Subcutaneous abdominal adipose tissue (tissue), 5 donors: ENCODE measurements at regions not wholly inside any gene's neighbourhood (a gene's known extent, or its start where the extent isn't known, plus 50 kb on each side); places are given as distances from the start of the nearest gene placed in this dataset.
"Not testable (repeated sequence)": the region's sequence is repeated elsewhere in the genome, so short reads cannot be mapped to it uniquely, and the experiment has no call there.

Experiments used
- H3K27ac ChIP-seq: one replicate; pipeline ENCODE4 v1.7.0; 2013; ENCODE audit warnings: low read depth, mild to moderate bottlenecking, inconsistent platforms, low read length, moderate library complexity
- H3K27me3 ChIP-seq, 5 donors: one replicate each; pipeline ENCODE4 v1.7.0; 2013; ENCODE audit warnings: low read length in 5 of 5, inconsistent platforms in 1 of 5; ENCODE audit not compliant: control insufficient read depth in 5 of 5, insufficient read depth in 4 of 5
- H3K36me3 ChIP-seq, 5 donors: one replicate each; pipeline ENCODE4 v1.7.0; 2013; ENCODE audit warnings: low read length in 5 of 5; ENCODE audit not compliant: control insufficient read depth in 5 of 5, insufficient read depth in 5 of 5
- H3K4me1 ChIP-seq, 5 donors: one replicate each; pipeline ENCODE4 v1.7.0; 2013; ENCODE audit warnings: low read length in 5 of 5, mild to moderate bottlenecking in 3 of 5, moderate library complexity in 1 of 5; ENCODE audit not compliant: control insufficient read depth in 5 of 5, insufficient read depth in 5 of 5
- H3K4me3 ChIP-seq, 5 donors: one replicate each; pipeline ENCODE4 v1.7.0; 2013; ENCODE audit warnings: low read length in 5 of 5, low read depth in 1 of 5
- H3K9ac ChIP-seq, 5 donors: one replicate each; pipeline ENCODE4 v1.7.0; 2013; ENCODE audit warnings: low read length in 5 of 5, mild to moderate bottlenecking in 4 of 5, moderate library complexity in 3 of 5
- H3K9me3 ChIP-seq, 5 donors: one replicate each; pipeline ENCODE4 v1.7.0; 2013; ENCODE audit warnings: low read length in 5 of 5; ENCODE audit not compliant: control insufficient read depth in 5 of 5
- donor health status: healthy.
- donor health status: healthy.
- donor health status: healthy.
- donor health status: healthy.
- donor health status: healthy.

DNA sequence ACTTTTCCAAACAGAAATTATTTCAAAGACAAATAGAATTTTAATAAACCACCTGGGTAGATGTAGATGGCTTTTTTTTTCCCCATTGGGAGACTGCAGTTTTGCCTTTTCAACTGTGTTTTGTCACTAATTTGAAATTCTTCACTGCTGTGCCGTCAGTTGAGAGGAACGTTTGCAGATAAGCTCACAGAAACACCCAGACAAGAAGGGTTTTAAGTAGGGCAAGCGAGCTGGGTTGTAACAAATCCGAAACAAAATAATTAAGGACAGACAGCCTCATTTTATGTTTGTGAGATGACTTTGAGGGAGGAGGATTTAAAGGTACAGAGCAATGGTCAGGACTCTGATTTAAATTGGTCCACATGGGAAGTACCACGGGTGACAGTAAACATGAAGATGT is 155.1 kb upstream of the NTRK2 start:
- no peak overlapping the region for H3K4me3 ChIP-seq
- H3K27ac ChIP-seq, result no peak overlapping the region
- H3K27me3 ChIP-seq, result peaks cover 0 to 2% (median 0%) of the 10 kb centered on the region in 5 donors

DNA sequence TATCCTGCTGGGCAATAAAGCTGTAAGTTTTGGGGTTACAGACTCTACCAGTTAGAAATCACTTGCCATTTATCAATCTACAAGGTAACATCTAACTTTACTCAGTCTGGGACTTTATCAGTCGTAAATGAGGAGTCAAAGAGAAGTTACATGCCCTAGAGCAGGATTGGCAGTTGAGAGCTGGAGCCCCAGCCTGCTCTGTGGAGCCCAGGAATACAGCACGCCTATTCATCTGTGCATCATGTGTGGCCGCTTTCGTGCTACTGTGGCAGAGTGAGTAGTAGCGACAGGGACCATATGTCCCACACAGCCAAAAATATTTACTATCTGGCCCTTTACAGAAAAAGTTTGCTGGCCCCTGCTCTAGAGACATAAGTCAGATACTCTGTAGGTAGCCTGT is 152.5 kb upstream of the NTRK2 start:
- Histone ChIP-seq H3K27ac (no peak overlapping the region), H3K9ac (no peak overlapping the region), H3K36me3 (no peaks in the 10 kb centered on the region), H3K9me3 (peaks cover 0 to 13% (median 7%) of the 10 kb centered on the region in 5 donors), H3K4me1 (no peaks in the 10 kb centered on the region), H3K4me3 (no peak overlapping the region), H3K27me3 (peaks cover 0 to 2% (median 0%) of the 10 kb centered on the region in 5 donors)

More for the DNA sequence above, 155.1 kb upstream of the NTRK2 start:
- Histone ChIP-seq H3K36me3 (no peaks in the 10 kb centered on the region), H3K9ac (no peak overlapping the region), H3K9me3 (peaks cover 0 to 15% (median 7%) of the 10 kb centered on the region in 5 donors), H3K4me1 (no peaks in the 10 kb centered on the region)

DNA sequence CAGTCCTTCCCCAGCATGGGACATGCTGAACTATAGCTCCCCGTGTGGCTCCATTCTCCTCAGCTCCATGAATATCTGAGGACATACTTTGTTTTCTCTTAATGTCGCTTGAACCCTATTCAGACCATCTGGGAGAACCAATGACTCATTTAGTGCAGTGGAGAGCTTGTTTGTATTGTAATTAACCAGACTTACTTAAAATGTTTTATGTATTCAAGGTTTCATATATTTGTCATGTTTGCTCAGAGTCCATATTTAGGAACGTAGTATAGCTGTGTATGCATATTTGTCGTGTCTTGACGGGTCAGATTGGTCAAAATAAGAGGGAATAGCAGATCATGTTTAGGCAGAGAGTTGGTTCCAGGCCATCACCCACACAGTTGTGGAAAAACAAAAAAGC is 150.1 kb upstream of the NTRK2 start:
- Histone ChIP-seq H3K4me1 (no peaks in the 10 kb centered on the region), H3K9ac (no peak overlapping the region), H3K27me3 (peaks cover 0 to 2% (median 0%) of the 10 kb centered on the region in 5 donors), H3K36me3 (no peaks in the 10 kb centered on the region), H3K27ac (no peak overlapping the region), H3K9me3 (peaks cover 0 to 11% (median 7%) of the 10 kb centered on the region in 5 donors), H3K4me3 (no peak overlapping the region)

DNA sequence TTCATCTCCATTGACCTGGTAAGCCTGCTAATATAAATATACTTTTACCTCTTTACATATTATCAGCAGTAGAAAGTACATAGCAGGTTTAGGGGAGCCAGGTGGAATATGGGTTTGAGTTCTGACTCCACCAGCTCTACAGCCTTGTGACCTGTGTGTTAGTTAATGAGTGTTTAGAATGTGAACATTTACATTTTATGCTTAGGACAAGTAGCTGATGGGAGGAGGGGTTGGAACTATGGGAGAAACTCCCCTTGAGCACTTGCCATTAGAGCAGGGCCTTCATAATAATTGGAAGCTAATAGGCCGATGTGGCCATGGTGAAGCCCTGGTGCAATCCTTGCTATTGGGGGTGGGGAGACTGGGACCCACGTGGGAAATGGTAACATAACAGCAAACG is 148.3 kb upstream of the NTRK2 start:
- Histone ChIP-seq H3K4me3 (no peak overlapping the region), H3K4me1 (no peaks in the 10 kb centered on the region), H3K27me3 (no peaks in the 10 kb centered on the region), H3K9ac (no peak overlapping the region), H3K9me3 (peaks cover 0 to 11% (median 7%) of the 10 kb centered on the region in 5 donors), H3K36me3 (no peaks in the 10 kb centered on the region), H3K27ac (no peak overlapping the region)

DNA sequence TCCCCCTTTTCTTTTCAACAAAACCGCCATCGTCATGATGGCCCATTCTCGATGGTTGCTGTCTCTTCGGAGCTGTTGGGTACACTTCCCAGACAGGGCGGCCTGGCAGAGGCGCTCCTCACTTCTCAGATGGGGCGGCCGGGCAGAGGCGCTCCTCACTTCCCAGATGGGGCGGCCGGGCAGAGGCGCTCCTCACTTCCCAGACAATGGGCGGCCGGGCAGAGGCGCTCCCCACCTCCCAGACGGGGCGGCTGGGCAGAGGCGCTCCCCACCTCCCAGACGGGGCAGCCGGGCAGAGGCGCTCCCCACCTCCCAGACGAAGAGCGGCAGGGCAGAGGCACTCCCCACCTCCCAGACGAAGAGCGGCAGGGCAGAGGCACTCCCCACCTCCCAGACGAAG is 143.3 kb upstream of the NTRK2 start:
- H3K9me3 ChIP-seq, H3K36me3 ChIP-seq, H3K9ac ChIP-seq, H3K4me3 ChIP-seq, H3K27me3 ChIP-seq, H3K4me1 ChIP-seq, H3K27ac ChIP-seq: not testable (repeated sequence)

DNA sequence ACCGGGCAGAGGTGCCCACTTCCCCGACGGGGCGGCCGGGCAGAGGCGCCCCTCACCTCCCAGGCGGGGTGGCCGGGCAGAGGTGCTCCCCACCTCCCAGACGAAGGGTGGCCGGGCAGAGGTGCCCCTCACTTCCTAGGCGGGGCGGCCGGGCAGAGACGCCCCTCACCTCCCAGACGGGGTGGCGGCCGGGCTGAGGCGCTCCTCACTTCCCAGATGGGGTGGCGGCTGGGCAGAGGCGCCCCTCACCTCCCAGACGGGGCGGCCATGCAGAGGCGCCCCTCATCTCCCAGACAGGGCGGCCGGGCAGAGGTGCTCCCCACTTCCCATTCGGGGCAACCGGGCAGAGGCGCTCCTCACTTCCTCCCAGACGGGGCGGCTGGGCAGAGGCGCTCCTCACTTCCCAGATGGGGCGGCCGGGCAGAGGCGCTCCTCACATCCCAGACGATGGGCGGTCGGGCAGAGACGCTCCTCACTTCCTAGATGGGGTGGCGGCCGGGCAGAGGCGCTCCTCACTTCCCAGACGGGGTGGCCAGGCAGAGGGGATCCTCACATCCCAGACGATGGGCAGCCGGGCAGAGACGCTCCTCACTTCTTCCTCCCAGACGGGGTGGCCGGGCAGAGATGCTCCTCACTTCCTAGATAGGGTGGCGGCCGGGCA is 142.3 kb upstream of the NTRK2 start:
- not testable (repeated sequence) for H3K9me3 ChIP-seq, H3K4me3 ChIP-seq, H3K9ac ChIP-seq, H3K27me3 ChIP-seq, H3K27ac ChIP-seq, H3K4me1 ChIP-seq, H3K36me3 ChIP-seq

DNA sequence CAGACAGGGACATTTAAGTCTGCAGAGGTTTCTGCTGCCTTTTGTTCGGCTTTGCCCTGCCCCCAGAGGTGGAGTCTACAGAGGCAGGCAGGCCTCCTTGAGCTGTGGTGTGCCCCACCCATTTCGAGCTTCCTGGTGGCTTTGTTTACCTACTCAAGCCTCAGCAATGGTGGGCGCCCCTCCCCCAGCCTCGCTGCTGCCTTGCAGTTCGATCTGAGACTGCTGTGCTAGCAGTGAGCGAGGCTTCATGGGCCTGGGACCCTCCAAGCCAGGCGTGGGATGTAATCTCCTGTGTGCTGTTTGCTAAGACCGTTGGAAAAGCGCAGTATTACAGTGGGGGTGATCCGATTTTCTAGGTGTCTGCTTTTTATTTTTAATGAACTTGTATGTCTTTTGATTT is 133.6 kb upstream of the NTRK2 start:
- not testable (repeated sequence) for H3K36me3 ChIP-seq, H3K27me3 ChIP-seq, H3K4me1 ChIP-seq, H3K27ac ChIP-seq, H3K4me3 ChIP-seq, H3K9ac ChIP-seq
- peaks cover 0 to 23% (median 14%) of the 10 kb centered on the region in 5 donors for H3K9me3 ChIP-seq

DNA sequence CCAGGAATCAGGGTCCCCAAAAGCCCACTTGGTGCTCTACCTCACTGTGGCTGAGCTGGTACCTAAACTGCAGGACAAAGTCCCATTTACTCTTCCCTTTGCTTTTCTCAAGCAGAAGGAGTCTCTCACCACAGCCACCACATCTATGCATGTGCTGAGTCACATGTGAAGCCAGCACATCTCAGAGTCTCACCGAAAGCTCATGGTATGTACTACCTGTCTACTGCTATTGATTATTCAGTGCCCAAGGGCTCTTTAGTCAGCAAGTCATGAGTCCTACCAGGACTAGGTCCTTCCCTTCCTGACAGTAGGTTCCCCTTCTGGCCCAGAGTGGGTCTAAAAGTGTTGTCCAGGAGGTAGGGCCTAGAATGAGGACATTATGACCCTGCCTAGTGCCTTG is 130.7 kb upstream of the NTRK2 start:
- Histone ChIP-seq H3K27me3 (no peaks in the 10 kb centered on the region), H3K4me1 (no peaks in the 10 kb centered on the region), H3K36me3 (no peaks in the 10 kb centered on the region), H3K9me3 (peaks cover 0 to 23% (median 14%) of the 10 kb centered on the region in 5 donors), H3K4me3 (no peak overlapping the region), H3K27ac (no peak overlapping the region), H3K9ac (no peak overlapping the region)

DNA sequence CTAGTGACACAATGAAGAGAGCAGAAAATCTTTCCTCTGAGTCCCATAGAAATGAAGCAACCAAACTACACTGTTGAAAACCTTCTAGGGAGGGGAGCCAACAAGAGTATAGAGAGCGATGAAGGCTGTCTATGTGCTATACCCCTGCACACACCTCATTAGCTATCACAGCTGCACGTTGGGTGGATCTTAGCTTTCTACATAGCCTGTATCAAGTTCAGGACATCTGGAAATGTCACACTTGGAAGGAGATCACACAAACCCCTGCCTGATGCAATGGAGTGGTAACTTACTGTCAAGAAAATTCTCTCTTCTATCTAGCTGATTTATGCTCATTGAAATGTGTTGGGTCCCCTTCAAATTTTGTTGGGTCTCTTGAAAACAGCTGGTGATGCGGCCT is 127.0 kb upstream of the NTRK2 start:
- H3K9me3 ChIP-seq, result peaks cover 0 to 16% (median 12%) of the 10 kb centered on the region in 5 donors
- H3K27ac ChIP-seq, result no peak overlapping the region
- no peak overlapping the region for H3K4me3 ChIP-seq
- no peaks in the 10 kb centered on the region for H3K27me3 ChIP-seq
- H3K4me1 ChIP-seq, result no peaks in the 10 kb centered on the region
- H3K36me3 ChIP-seq, result no peaks in the 10 kb centered on the region
- no peak overlapping the region for H3K9ac ChIP-seq

DNA sequence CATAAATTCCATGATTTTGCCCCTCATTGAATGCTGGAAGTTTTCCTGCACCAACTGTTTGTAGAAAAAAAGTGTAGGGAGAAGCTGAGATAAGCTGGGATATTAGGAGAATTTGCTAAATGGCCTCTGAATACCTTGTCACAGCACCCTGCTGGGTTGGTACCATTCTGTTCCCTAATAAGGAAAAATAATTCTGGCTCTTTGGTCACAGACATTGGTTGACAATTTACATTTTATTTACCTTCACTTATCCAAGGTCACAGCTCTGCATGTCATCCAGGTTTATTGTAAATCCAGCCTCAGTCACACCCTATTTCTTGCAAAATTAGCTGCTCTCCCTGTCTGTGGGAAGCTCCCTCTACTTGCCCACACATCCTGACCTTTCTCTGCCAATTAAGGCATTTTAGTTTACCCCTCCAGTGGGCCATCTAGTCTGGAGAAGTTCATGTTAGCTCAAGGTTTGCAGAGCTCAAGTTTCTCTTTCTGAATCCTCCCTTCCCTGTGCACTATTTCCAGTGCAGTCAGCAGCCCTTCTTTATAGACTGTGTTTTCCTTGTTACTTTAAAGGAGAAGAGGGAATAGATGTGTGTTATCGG is 115.4 kb upstream of the NTRK2 start:
- H3K4me1 ChIP-seq, result no peaks in the 10 kb centered on the region
- H3K27ac ChIP-seq, result no peak overlapping the region
- no peak overlapping the region for H3K9ac ChIP-seq
- no peaks in the 10 kb centered on the region for H3K27me3 ChIP-seq
- no peak overlapping the region for H3K4me3 ChIP-seq
- no peaks in the 10 kb centered on the region for H3K36me3 ChIP-seq
- H3K9me3 ChIP-seq, result peaks cover 0 to 3% (median 0%) of the 10 kb centered on the region in 5 donors
